Body of pancreas (tissue), 4 donors: ENCODE measurements at regions not wholly inside any gene's neighbourhood (a gene's known extent, or its start where the extent isn't known, plus 50 kb on each side); places are given as distances from the start of the nearest gene placed in this dataset.

ENCODE experiments used
- ATAC-seq: fragments of 150-250 bp; one replicate; pipeline ENCODE4 v1.9.1; 2016
- DNase-seq, 4 donors: peaks; one replicate each; pipeline ENCODE4 v3.0.0-alpha.2; 2019
- H3K27ac ChIP-seq, 4 donors: fragments of 200-600 bp; sonication (generic); 1 replicate in 3 of 4; 2 replicates in 1 of 4; pipeline versions ENCODE4 v1.5.1 to v1.6.1; 2016 to 2019; ENCODE audit warnings: mild to moderate bottlenecking in 1 of 4, mixed read lengths in 1 of 4, moderate library complexity in 1 of 4
- H3K27me3 ChIP-seq, 2 donors: fragments of 200-600 bp; sonication (generic); one replicate each; pipeline ENCODE4 v1.6.0; 2016; ENCODE audit warnings: mild to moderate bottlenecking in 1 of 2
- H3K36me3 ChIP-seq, 2 donors: fragments of 200-600 bp; sonication (generic); replicated peaks in 1 of 2; 2 replicates each; pipeline ENCODE4 v1.5.1; 2016; ENCODE audit warnings: low read depth in 2 of 2; ENCODE audit not compliant: insufficient read depth in 1 of 2
- H3K4me1 ChIP-seq: fragments of 200-600 bp; sonication (generic); one replicate; pipeline ENCODE4 v1.6.0; 2016
- H3K4me3 ChIP-seq, 2 donors: fragments of 200-600 bp; sonication (generic); 1 replicate in 1 of 2; 2 replicates in 1 of 2; pipeline ENCODE4 v1.5.1; 2016 to 2019
- H3K9me3 ChIP-seq, 3 donors: fragments of 200-600 bp; sonication (generic); 1 replicate in 2 of 3; 2 replicates in 1 of 3; pipeline ENCODE4 v1.5.1; 2016
- POLR2A ChIP-seq, 3 donors: fragments of 450-650 bp; IDR thresholded peaks; one replicate each; pipeline ENCODE4 v1.6.1; 2016; ENCODE audit warnings: antibody characterized with exemption in 3 of 3, mild to moderate bottlenecking in 2 of 3
- WGBS, 2 donors: methylation state at CpG; one replicate each; pipeline ENCODE4 v1.1.5; 2017; 5-methylcytosine and 5-hydroxymethylcytosine counted together
- intact Hi-C: fragments of 100-400 bp; cut with DNase I; formaldehyde crosslinking; loops from one replicate; pipeline ENCODE4 v1.15.1; 2023
- TF ChIP-seq, protein P1 (sequence below), 7 experiments: fragments of 450-650 bp in 4 of 7; fragments of 200-600 bp in 3 of 7; sonication (generic) in 3 of 7; IDR thresholded peaks; one replicate each; pipeline ENCODE4 v1.5.1; 2016 to 2019; ENCODE audit warnings: antibody characterized with exemption in 7 of 7

DNA sequence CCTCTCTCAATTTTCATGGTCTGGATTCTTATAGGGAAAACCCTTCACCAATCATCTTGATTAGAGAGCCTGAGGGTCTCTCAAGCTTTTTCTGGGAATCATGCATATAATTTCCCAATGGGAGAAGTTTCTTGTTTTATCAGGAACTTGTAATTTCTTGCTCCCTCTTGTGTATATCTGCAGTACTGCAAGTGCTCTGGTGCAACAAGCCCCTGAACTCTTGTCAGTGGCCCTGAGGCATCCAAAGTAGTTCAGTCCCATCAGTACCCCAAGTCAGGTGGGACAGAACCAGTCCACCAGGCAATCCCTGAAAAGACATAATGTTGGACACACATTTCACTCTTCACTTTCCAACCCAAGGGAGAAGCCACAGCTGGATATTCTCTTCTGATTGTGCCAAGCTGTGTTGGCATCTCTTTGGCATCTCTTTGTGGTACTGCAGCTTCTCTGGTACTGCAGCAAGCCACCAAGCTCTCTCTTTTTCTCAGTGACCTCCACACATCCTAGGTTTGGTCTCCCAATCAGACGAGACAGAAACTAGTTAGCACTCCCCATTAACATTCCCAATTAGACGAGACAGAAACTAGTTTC, 214.5 kb downstream of the ZIC4 start:
- TF ChIP-seq, protein P1, sequence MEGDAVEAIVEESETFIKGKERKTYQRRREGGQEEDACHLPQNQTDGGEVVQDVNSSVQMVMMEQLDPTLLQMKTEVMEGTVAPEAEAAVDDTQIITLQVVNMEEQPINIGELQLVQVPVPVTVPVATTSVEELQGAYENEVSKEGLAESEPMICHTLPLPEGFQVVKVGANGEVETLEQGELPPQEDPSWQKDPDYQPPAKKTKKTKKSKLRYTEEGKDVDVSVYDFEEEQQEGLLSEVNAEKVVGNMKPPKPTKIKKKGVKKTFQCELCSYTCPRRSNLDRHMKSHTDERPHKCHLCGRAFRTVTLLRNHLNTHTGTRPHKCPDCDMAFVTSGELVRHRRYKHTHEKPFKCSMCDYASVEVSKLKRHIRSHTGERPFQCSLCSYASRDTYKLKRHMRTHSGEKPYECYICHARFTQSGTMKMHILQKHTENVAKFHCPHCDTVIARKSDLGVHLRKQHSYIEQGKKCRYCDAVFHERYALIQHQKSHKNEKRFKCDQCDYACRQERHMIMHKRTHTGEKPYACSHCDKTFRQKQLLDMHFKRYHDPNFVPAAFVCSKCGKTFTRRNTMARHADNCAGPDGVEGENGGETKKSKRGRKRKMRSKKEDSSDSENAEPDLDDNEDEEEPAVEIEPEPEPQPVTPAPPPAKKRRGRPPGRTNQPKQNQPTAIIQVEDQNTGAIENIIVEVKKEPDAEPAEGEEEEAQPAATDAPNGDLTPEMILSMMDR (IDR thresholded peaks at IDR 0.05) = peak; percentile 50 to 71 (median 62)
- TF ChIP-seq POLR2A (IDR thresholded peaks at IDR 0.05) = no peak
- 55 to 63% methylated on average over 2 of the region's 2 CpGs for WGBS, 2 donors
- no peak for ATAC-seq
- Histone ChIP-seq H3K27me3 (no peaks in the 10 kb centered on the region), H3K36me3 (no peaks in the 10 kb centered on the region), H3K27ac (no peak overlapping the region), H3K4me1 (no peaks in the 10 kb centered on the region), H3K4me3 (no peak overlapping the region), H3K9me3 (no peaks in the 10 kb centered on the region)
- intact Hi-C loops = no loop called here
- DNase-seq = peak; percentile 21 to 37 (median 28)

DNA sequence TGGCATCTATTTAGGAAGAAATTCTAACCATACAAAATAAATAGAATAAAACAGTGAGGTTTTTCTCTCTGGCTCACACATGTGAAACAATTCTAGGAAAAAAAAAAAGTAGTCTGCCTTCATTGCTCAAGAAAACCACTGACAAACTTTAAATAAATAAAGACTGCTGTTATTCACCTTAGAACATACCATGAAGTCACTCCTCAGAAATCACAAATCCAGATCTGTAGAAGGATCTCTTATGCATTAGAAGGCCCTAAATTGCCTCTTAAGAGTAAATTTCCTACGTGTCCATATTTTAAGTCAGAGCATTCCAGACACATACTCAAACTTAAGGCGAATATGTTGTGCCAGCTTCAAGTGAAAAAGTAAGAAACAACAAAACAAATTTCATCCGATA, 217.3 kb downstream of the ZIC4 start:
- WGBS, 2 donors = 47 to 52% methylated on average over 3 of the region's 3 CpGs
- DNase-seq (no peak), ATAC-seq (no peak)
- H3K36me3 ChIP-seq = no peaks in the 10 kb centered on the region
- H3K4me1 ChIP-seq = no peaks in the 10 kb centered on the region
- no peak overlapping the region for H3K27ac ChIP-seq
- H3K4me3 ChIP-seq = no peak overlapping the region
- no peak for TF ChIP-seq POLR2A (IDR thresholded peaks at IDR 0.05)
- H3K27me3 ChIP-seq = no peaks in the 10 kb centered on the region
- H3K9me3 ChIP-seq = no peaks in the 10 kb centered on the region
- intact Hi-C loops = no loop called here

DNA sequence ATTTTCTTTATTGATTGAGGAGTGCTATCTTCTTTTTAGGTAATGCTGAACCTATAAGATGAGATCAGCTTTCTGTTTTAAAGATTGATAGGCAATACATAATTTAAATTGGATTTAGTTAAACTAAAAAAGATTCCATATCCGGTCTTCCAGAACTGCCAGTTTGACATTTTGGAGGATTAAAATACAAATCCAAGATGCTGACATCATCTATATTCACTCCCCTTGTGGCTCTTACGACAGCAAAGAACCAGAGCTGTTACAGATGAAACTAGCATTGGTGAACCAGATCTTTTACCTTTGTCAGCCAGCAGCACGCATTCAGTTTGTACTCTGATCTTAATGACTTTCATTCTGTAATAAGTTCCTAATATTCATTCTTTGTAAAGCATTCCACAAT, 218.7 kb downstream of the ZIC4 start:
- ATAC-seq = no peak
- DNase-seq = no peak
- H3K4me1 ChIP-seq = no peaks in the 10 kb centered on the region
- H3K27ac ChIP-seq = no peak overlapping the region
- intact Hi-C loops = no loop called here
- no peak overlapping the region for H3K4me3 ChIP-seq
- no peaks in the 10 kb centered on the region for H3K36me3 ChIP-seq
- no peaks in the 10 kb centered on the region for H3K9me3 ChIP-seq
- TF ChIP-seq POLR2A (IDR thresholded peaks at IDR 0.05) = no peak
- TF ChIP-seq, protein P1 (IDR thresholded peaks at IDR 0.05) = no peak
- no peaks in the 10 kb centered on the region for H3K27me3 ChIP-seq
- WGBS, 2 donors = 64 to 66% methylated on average over 3 of the region's 3 CpGs

DNA sequence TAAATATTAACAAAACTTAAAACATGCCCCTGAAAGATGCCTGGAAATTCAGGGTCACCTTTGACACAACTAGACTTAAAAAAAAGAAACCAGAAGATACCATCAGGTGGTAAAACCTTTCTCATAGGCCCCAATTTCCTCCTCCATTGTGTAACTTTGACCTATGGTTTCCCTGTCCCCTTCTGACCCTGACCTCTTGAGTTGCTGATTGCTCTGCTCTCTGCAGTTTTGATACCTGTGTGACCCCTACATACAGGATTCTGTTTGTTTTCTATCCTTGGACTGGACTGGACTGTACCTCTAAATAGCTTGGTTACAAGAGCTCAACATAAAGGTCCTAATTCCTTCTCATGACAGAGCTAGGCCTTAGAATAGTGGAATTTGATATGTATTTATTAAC, 220.6 kb downstream of the ZIC4 start:
- Histone ChIP-seq H3K9me3 (no peaks in the 10 kb centered on the region), H3K27ac (no peak overlapping the region), H3K36me3 (no peaks in the 10 kb centered on the region), H3K4me3 (no peak overlapping the region), H3K4me1 (no peaks in the 10 kb centered on the region), H3K27me3 (no peaks in the 10 kb centered on the region)
- no peak for DNase-seq
- no peak for TF ChIP-seq POLR2A (IDR thresholded peaks at IDR 0.05)
- TF ChIP-seq, protein P1 (IDR thresholded peaks at IDR 0.05) = no peak
- no peak for ATAC-seq
- intact Hi-C loops = no loop called here

DNA sequence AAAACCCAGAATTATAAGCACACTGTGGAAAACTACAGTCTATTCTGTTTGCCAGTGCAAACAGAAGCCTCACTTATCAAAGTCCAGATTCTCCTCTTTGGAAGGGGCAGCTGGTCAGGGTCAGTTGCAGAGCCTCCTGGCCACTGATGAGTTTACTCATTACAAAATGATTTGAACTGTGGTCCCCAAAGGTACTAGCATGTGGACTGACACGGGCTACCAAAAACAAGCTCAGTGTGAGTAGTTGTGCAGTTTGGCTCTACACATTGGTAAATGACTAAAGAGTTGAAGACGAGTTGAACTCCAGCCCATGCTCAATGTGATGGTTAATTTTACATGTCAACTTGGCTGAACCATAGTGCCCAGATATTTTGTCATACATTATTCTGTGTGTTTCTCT, 221.5 kb downstream of the ZIC4 start:
- H3K36me3 ChIP-seq = no peaks in the 10 kb centered on the region
- 73 to 76% methylated on average over 2 of the region's 2 CpGs for WGBS, 2 donors
- no peak overlapping the region for H3K4me3 ChIP-seq
- H3K4me1 ChIP-seq = no peaks in the 10 kb centered on the region
- no peak overlapping the region for H3K27ac ChIP-seq
- no peaks in the 10 kb centered on the region for H3K27me3 ChIP-seq
- DNase-seq (no peak), ATAC-seq (no peak)
- H3K9me3 ChIP-seq = no peaks in the 10 kb centered on the region
- TF ChIP-seq, protein P1 (IDR thresholded peaks at IDR 0.05) = no peak
- TF ChIP-seq POLR2A (IDR thresholded peaks at IDR 0.05) = no peak
- intact Hi-C loops = no loop called here
